Activated B cell treated with CpG ODN at 0.5 μM for 24 hours (primary cell): ENCODE measurements at regions not wholly inside any gene's neighbourhood (a gene's known extent, or its start where the extent isn't known, plus 50 kb on each side); places are given as distances from the start of the nearest gene placed in this dataset.

Experiments used
- ATAC-seq: fragments of 200-7000 bp; cut with Tn5 transposase; one replicate; pipeline ENCODE4 v1.10.0; 2021; ENCODE audit warnings: low read depth, mild to moderate bottlenecking, moderate library complexity
- CTCF ChIA-PET: fragments of 350-600 bp; sonication (Branson Sonifier 250); formaldehyde crosslinking; loops from one replicate; lab custom pipeline; 2021; ENCODE audit warnings: antibody characterized with exemption; lab: Charles Lee
- POLR2A ChIA-PET: fragments of 350-600 bp; sonication (Branson Sonifier 250); formaldehyde crosslinking; loops from one replicate; lab custom pipeline; 2021; ENCODE audit warnings: antibody characterized with exemption; lab: Charles Lee
- DNase-seq: peaks from one replicate; pipeline ENCODE4 v3.0.0; 2022
- H3K27ac Mint-ChIP-seq: one replicate; pipeline ENCODE4 v1.8.0; 2020; ENCODE audit warnings: mixed read lengths
- H3K27me3 Mint-ChIP-seq: one replicate; pipeline ENCODE4 v1.8.0; 2021; ENCODE audit warnings: mixed read lengths
- H3K36me3 Mint-ChIP-seq: one replicate; pipeline ENCODE4 v1.8.0; 2021; ENCODE audit warnings: low read depth, mixed read lengths
- H3K4me1 Mint-ChIP-seq: one replicate; pipeline ENCODE4 v1.8.0; 2021; ENCODE audit warnings: mixed read lengths
- H3K4me3 Mint-ChIP-seq: one replicate; pipeline ENCODE4 v1.8.0; 2020; ENCODE audit warnings: mild to moderate bottlenecking, mixed read lengths
- H3K9me3 Mint-ChIP-seq: one replicate; pipeline ENCODE4 v1.8.0; 2020; ENCODE audit warnings: mixed read lengths
- intact Hi-C: fragments of 100-400 bp; cut with micrococcal nuclease; formaldehyde crosslinking; loops from one replicate; pipeline ENCODE4 v1.15.1; 2024
- TF ChIP-seq, protein P1 (sequence below): fragments of 200-600 bp; IDR thresholded peaks from one replicate; pipeline ENCODE4 v1.8.0; 2022; ENCODE audit warnings: antibody characterized with exemption, mild to moderate bottlenecking

DNA sequence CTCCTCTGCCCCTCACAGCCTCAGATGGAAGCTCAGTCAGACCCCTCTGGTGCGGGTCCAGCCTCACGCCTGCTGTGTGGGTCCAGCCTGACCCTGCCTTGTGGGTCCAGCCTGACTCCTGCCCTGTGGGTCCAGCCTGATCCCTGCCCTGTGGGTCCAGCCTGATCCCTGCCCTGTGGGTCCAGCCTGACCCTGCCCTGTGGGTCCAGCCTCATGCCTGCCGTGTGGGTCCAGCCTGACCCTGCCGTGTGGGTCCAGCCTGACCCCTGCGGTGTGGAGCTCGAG, 445.3 kb downstream of the BRD1 start:
- CTCF ChIA-PET = no interaction called here

DNA sequence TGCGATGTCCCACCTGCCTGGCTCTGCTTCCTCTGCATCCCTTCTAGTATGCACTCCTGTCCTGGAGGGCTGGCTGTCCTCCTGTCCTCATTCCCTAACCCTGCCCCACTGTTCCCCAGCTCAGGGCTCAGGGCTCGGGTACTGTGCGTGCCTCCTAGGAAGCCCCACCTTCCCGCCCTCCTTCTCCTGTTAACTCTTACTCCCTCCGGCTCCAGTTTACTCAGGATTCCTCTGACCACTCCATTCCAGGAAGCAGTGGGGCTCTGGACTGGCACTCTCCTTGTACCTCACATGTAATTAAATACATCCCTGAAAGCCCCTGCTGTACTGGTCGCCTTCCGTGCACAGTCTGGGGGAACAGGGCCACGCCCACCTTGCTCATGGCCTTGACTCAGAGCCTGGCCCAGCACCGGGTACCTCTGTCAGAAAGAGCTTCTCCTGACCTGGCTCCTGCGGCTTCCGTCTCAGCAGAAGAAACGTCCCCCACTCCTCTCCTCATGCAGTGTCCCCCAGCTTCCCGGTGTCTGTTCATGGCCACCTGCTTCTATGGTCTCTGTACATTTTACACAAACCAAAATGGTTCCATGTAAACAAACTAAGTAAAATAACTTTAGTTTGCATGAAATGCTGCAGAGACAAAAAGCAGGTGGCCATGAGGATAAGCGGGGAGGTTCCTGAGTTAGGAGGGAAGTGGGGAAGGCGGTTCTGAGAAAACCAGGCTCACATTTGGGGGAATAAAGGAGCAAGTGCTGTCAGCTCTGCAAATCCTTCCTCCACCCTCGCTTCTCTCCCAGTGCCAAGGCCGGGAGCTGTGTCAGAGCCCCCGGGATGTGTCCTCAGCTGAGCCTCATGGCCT, 445.9 kb downstream of the BRD1 start:
- H3K4me1 Mint-ChIP-seq = peaks cover 7% of the 10 kb centered on the region
- peaks cover 2% of the 10 kb centered on the region for H3K27me3 Mint-ChIP-seq
- intact Hi-C loops = no loop called here
- TF ChIP-seq, protein P1, sequence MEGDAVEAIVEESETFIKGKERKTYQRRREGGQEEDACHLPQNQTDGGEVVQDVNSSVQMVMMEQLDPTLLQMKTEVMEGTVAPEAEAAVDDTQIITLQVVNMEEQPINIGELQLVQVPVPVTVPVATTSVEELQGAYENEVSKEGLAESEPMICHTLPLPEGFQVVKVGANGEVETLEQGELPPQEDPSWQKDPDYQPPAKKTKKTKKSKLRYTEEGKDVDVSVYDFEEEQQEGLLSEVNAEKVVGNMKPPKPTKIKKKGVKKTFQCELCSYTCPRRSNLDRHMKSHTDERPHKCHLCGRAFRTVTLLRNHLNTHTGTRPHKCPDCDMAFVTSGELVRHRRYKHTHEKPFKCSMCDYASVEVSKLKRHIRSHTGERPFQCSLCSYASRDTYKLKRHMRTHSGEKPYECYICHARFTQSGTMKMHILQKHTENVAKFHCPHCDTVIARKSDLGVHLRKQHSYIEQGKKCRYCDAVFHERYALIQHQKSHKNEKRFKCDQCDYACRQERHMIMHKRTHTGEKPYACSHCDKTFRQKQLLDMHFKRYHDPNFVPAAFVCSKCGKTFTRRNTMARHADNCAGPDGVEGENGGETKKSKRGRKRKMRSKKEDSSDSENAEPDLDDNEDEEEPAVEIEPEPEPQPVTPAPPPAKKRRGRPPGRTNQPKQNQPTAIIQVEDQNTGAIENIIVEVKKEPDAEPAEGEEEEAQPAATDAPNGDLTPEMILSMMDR = no peak
- ChIA-PET CTCF (no interaction called here), POLR2A (no interaction called here)
- ATAC-seq (no peak), DNase-seq (no peak)
- H3K4me3 Mint-ChIP-seq = no peak overlapping the region
- no peak overlapping the region for H3K27ac Mint-ChIP-seq
- H3K36me3 Mint-ChIP-seq = no peaks in the 10 kb centered on the region
- no peaks in the 10 kb centered on the region for H3K9me3 Mint-ChIP-seq

More for the DNA sequence above, 445.3 kb downstream of the BRD1 start:
- no peaks in the 10 kb centered on the region for H3K9me3 Mint-ChIP-seq
- no peak for DNase-seq
- H3K4me3 Mint-ChIP-seq = no peak overlapping the region
- peaks cover 7% of the 10 kb centered on the region for H3K4me1 Mint-ChIP-seq
- H3K27me3 Mint-ChIP-seq = peaks cover 2% of the 10 kb centered on the region
- no peak for ATAC-seq
- TF ChIP-seq, protein P1 = no peak
- intact Hi-C loops = no loop called here
- no peaks in the 10 kb centered on the region for H3K36me3 Mint-ChIP-seq
- POLR2A ChIA-PET = no interaction called here
- no peak overlapping the region for H3K27ac Mint-ChIP-seq

DNA sequence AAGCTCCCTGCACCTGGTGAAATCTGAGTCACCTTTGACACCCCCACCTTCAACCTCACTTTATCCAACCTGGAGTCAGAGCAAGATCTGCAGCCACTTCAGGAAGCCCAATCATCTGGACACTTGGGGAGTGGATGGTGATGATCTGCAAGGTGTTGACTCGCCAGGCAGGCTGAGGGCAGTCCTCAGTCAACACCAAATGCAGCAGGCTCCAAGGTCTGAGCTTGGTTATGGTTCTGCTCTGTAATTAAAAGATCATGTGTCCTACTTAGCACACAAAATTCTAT, 446.9 kb downstream of the BRD1 start:
- DNase-seq = no peak
- intact Hi-C loops = no loop called here
- Mint-ChIP-seq H3K4me1 (peaks cover 7% of the 10 kb centered on the region), H3K27ac (no peak overlapping the region), H3K27me3 (peaks cover 5% of the 10 kb centered on the region), H3K9me3 (no peaks in the 10 kb centered on the region), H3K36me3 (no peaks in the 10 kb centered on the region), H3K4me3 (no peak overlapping the region)
- ATAC-seq = no peak
- ChIA-PET CTCF (no interaction called here), POLR2A (no interaction called here)
- TF ChIP-seq, protein P1 = no peak

DNA sequence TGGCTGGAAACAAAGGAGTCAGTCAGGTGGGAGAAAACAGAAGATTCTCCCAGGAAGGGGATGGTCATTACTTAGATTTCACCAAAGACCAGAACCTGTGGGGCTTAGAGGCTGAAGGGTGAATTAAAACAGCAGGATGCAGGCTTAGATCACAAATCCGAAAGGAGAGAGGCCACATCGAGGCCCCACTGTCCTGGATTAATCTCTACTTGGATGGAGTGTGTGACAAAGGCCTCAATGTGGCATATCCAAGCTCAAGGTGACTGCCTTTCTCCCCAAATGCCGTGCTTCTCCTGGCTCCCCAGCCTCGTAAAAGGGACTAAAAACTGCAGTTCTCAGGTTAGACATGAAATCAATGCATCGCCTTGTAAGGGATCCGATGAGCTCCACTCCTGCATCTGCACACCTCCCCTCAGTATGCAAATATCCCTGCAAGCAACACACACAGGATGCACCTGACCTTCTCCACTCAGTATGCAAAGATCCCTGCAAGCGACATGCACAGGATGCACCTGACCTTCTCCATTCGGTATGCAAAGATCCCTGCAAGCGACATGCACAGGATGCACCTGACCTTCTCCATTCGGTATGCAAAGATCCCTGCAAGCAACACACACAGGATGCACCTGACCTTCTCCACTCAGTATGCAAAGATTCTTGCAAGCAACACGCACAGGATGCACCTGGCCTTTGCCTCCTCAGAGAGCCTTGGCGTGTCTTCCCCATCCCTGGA, 447.4 kb downstream of the BRD1 start:
- CTCF ChIA-PET = no interaction called here
- intact Hi-C loops = no loop called here
- DNase-seq (no peak), ATAC-seq (no peak)
- Mint-ChIP-seq H3K36me3 (no peaks in the 10 kb centered on the region), H3K27me3 (peaks cover 5% of the 10 kb centered on the region), H3K4me1 (peaks cover 7% of the 10 kb centered on the region), H3K9me3 (no peaks in the 10 kb centered on the region), H3K27ac (no peak overlapping the region), H3K4me3 (no peak overlapping the region)
- POLR2A ChIA-PET = no interaction called here
- TF ChIP-seq, protein P1 = no peak

DNA sequence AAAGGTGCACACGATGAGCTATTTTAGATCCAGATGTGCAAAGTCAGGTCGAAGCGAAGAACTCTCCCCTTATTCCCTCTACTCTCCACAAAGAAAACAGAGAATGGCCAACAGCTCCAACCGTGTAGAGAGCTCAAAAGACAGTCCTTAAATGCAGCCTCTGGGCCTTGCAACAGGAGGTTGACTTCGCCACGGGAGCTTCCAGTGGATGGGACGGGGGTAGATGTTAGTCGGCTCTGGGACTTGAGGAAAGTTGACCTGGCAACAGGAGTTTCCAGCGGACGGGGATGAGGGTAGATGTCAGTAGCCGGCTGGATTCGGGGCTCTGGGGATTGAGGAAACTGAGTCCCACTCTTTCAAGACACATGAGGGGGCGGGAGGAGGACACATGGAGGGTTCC, 450.4 kb downstream of the BRD1 start:
- peaks cover 5% of the 10 kb centered on the region for H3K27me3 Mint-ChIP-seq
- DNase-seq (no peak), ATAC-seq (no peak)
- H3K36me3 Mint-ChIP-seq = no peaks in the 10 kb centered on the region
- H3K9me3 Mint-ChIP-seq = no peaks in the 10 kb centered on the region
- TF ChIP-seq, protein P1 = no peak
- intact Hi-C loops = no loop called here
- ChIA-PET CTCF (no interaction called here), POLR2A (no interaction called here)
- H3K27ac Mint-ChIP-seq = no peak overlapping the region
- no peak overlapping the region for H3K4me3 Mint-ChIP-seq
- peaks cover 7% of the 10 kb centered on the region for H3K4me1 Mint-ChIP-seq
